ENCODE measurements at regions not wholly inside any gene's neighbourhood (a gene's known extent, or its start where the extent isn't known, plus 50 kb on each side); places are given as distances from the start of the nearest gene placed in this dataset.

GRCh38 chr1:185573677-185574076, 160.5 kb upstream of the HMCN1 start:
- ATAC-seq (ENCODE audit: insufficient number of reproducible peaks, low FRiP score, low read depth) (no peak), DNase-seq (ENCODE audit: low spot score) (no peak)
- Histone ChIP-seq H3K27ac (no peak overlapping the region), H3K4me3 (no peak overlapping the region), H3K9me3 (peaks cover 6% of the 10 kb centered on the region), H3K36me3 (no peaks in the 10 kb centered on the region), H3K4me1 (ENCODE audit: control insufficient read depth in 1 of 2, low read depth in 2 of 2) (no peaks in the 10 kb centered on the region), H3K27me3 (replicated peaks; ENCODE audit: insufficient read depth) (no peaks in the 10 kb centered on the region)
- TF ChIP-seq CTCF (IDR thresholded peaks at IDR 0.05): no peak

- no peak overlapping the region for H3K4me3 ChIP-seq
- H3K27ac ChIP-seq: no peak overlapping the region
- TF ChIP-seq CTCF (IDR thresholded peaks at IDR 0.05): no peak
- no peak for ATAC-seq (ENCODE audit: insufficient number of reproducible peaks, low FRiP score, low read depth)
- no peaks in the 10 kb centered on the region for H3K36me3 ChIP-seq
- H3K9me3 ChIP-seq: peaks cover 1% of the 10 kb centered on the region
- no peaks in the 10 kb centered on the region for H3K27me3 ChIP-seq (replicated peaks; ENCODE audit: insufficient read depth)
- H3K4me1 ChIP-seq (ENCODE audit: control insufficient read depth in 1 of 2, low read depth in 2 of 2): no peaks in the 10 kb centered on the region
- DNase-seq (ENCODE audit: low spot score): no peak
These were observed 161.0 kb upstream of the HMCN1 start for GRCh38 chr1:185573162-185573561.

DNA sequence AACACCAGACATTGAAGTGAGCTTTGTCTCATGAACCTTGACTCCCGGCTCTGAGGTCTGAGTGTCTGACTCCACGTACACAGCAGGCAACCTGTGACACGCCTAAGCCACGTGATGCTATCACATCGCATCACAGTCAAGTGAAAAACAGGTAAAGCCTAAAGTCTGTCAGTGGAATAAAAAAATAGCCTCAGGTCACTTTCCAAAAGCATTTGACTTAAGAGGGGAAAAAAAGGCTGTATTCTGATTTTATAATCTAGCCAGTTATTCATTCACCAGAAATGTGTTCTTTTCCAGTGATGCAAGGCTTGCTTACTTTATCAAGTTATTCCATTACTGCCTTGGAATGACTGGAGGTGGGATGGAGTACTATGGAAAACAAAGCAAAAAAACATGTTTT, 163.2 kb upstream of the HMCN1 start:
- ATAC-seq (ENCODE audit: insufficient number of reproducible peaks, low FRiP score, low read depth) (no peak), DNase-seq (ENCODE audit: low spot score) (no peak)
- peaks cover 0 to 2% of the 10 kb centered on the region in 2 donors for H3K4me1 ChIP-seq (ENCODE audit: control insufficient read depth in 1 of 2, low read depth in 2 of 2)
- H3K9me3 ChIP-seq: no peaks in the 10 kb centered on the region
- H3K4me3 ChIP-seq: no peak overlapping the region
- no peaks in the 10 kb centered on the region for H3K36me3 ChIP-seq
- TF ChIP-seq CTCF (IDR thresholded peaks at IDR 0.05): no peak
- no peak overlapping the region for H3K27ac ChIP-seq
- no peaks in the 10 kb centered on the region for H3K27me3 ChIP-seq (replicated peaks; ENCODE audit: insufficient read depth)

GRCh38 chr1:185568155-185569123, 165.8 kb upstream of the HMCN1 start:
- no peak for TF ChIP-seq CTCF (IDR thresholded peaks at IDR 0.05)
- no peak for DNase-seq (ENCODE audit: low spot score)
- no peaks in the 10 kb centered on the region for H3K9me3 ChIP-seq
- H3K4me3 ChIP-seq: no peak overlapping the region
- no peaks in the 10 kb centered on the region for H3K36me3 ChIP-seq
- ATAC-seq (ENCODE audit: insufficient number of reproducible peaks, low FRiP score, low read depth): no peak
- peaks cover 0 to 2% of the 10 kb centered on the region in 2 donors for H3K4me1 ChIP-seq (ENCODE audit: control insufficient read depth in 1 of 2, low read depth in 2 of 2)
- no peak overlapping the region for H3K27ac ChIP-seq
- H3K27me3 ChIP-seq (replicated peaks; ENCODE audit: insufficient read depth): no peaks in the 10 kb centered on the region

GRCh38 chr1:185567440-185567839, 166.8 kb upstream of the HMCN1 start:
- Histone ChIP-seq H3K4me3 (no peak overlapping the region), H3K27ac (no peak overlapping the region), H3K27me3 (replicated peaks; ENCODE audit: insufficient read depth) (no peaks in the 10 kb centered on the region), H3K9me3 (no peaks in the 10 kb centered on the region), H3K4me1 (ENCODE audit: control insufficient read depth in 1 of 2, low read depth in 2 of 2) (peaks cover 0 to 2% of the 10 kb centered on the region in 2 donors), H3K36me3 (no peaks in the 10 kb centered on the region)
- DNase-seq (ENCODE audit: low spot score): no peak
- no peak for ATAC-seq (ENCODE audit: insufficient number of reproducible peaks, low FRiP score, low read depth)
- TF ChIP-seq CTCF (IDR thresholded peaks at IDR 0.05): no peak

Data from thoracic aorta (tissue), 2 donors.